ENCODE measurements at regions not wholly inside any gene's neighbourhood (a gene's known extent, or its start where the extent isn't known, plus 50 kb on each side); places are given as distances from the start of the nearest gene placed in this dataset.

DNA sequence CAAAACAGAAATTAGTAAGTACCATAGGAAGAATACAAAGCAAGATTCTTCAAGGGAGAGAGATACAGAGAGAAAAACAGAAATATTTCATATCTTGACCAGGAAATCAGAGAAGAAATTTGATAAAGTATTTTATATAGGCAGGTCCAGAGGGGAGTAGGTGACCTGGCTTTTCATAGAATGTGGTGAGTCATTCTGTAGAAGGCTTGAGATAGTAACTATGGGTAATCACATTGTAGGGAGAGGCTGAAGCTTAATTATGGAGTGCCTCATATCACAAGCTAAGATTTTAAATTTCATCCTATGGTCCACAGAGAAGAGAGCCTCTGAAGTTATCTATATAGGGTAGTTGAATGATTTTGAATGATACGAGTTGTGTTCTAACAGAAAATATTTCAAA lies 195.0 kb upstream of the CYRIA start:
- in situ Hi-C loops (cut with MboI; ENCODE audit: low sequenced_read_pairs, unreplicated experiment), result no loop called here

DNA sequence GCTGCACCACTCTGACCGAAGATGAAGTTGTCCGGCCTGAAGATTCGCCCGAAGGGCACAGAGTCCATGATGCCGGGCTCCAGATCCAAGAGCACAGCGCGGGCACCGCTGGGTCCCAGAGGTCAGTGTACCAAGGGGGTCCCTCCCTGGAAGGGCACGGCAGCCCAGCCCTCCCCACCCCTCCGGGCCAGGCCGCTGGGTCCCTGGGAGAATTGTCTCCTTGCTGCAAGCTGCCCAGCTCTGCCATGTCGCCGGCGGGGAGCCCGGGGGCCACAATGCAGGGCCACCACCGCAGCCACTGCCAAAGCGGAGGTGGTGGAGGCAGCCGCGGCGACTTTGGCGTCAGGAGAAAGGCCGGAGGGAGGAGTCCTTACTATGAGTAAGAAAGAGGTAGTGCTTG lies 189.5 kb upstream of the CYRIA start:
- no peak for TF ChIP-seq CTCF (IDR thresholded peaks at IDR 0.05; ENCODE audit: borderline replicate concordance, control extremely low read depth, extremely low read depth, insufficient read depth, missing control alignments)
- in situ Hi-C loops (cut with MboI; ENCODE audit: low sequenced_read_pairs, unreplicated experiment), result no loop called here
- no peak for DNase-seq (ENCODE audit: low spot score)

More for the DNA sequence above, 195.0 kb upstream of the CYRIA start:
- no peak for DNase-seq (ENCODE audit: low spot score)
- TF ChIP-seq CTCF (IDR thresholded peaks at IDR 0.05; ENCODE audit: borderline replicate concordance, control extremely low read depth, extremely low read depth, insufficient read depth, missing control alignments), result no peak

DNA sequence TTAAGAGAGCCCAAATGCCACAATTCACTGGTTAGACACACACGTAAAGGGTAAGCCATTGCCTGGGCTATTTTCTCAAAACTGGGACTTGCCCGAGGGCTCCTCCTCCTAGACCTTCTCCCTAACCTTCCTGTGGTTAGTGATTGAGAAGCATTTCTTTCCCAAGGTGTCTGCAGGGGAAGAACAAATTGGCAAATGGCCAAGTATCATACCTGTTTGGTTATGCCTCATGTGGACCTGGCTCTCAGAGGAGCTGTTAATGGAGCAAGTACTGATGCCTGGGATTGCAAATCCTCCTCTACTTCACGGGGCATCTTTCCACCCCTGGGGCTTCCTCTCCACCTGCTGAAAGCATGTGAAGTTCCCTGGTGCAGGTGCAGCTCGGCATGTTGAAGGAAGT lies 187.5 kb upstream of the CYRIA start:
- in situ Hi-C loops (cut with MboI; ENCODE audit: low sequenced_read_pairs, unreplicated experiment), result no loop called here
- no peak for DNase-seq (ENCODE audit: low spot score)

DNA sequence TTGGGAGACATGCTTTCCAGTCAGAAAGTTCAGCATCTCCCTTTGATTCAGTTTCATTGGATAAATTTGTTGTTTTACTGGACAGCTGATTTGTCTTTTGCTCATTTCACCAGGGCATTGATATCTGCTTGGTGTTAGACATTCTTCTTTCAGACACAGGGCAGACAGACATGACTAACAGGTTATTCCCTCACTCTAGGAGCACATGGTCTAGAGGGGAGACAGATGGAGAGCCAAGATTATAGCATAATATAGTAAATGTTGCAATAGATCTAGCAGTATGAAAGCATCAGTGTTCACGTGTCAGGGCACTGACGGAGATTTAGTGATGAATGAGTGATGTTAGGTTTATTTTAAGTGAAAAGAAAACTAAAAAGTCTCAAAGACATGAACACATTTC lies 187.0 kb upstream of the CYRIA start:
- in situ Hi-C loops (cut with MboI; ENCODE audit: low sequenced_read_pairs, unreplicated experiment), result no loop called here
- no peak for DNase-seq (ENCODE audit: low spot score)
- no peak for TF ChIP-seq CTCF (IDR thresholded peaks at IDR 0.05; ENCODE audit: borderline replicate concordance, control extremely low read depth, extremely low read depth, insufficient read depth, missing control alignments)

More for the DNA sequence above, 187.5 kb upstream of the CYRIA start:
- TF ChIP-seq CTCF (IDR thresholded peaks at IDR 0.05; ENCODE audit: borderline replicate concordance, control extremely low read depth, extremely low read depth, insufficient read depth, missing control alignments), result no peak

DNA sequence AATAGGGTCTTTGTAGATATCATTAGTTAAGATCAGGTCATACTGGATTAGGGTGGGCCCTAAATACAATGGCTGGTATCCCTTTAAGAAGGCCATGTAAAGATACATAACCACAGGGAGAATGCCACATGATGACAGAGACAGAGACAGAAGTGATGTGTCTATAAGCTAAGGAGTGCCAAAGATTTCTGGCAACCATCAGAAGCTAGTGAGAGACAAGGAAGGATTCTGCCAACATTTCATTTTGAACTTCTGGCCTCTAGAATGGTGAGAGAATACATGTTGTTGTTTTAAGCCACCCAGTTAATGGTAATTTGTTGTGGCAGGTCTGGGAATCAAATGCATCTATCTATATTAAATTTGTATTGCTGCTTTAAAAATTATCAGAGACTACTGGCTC lies 185.5 kb upstream of the CYRIA start:
- DNase-seq (ENCODE audit: low spot score), result no peak
- in situ Hi-C loops (cut with MboI; ENCODE audit: low sequenced_read_pairs, unreplicated experiment), result no loop called here

GRCh38 chr2:16840496-16841172 lies 175.0 kb upstream of the CYRIA start:
- in situ Hi-C loops (cut with MboI; ENCODE audit: low sequenced_read_pairs, unreplicated experiment), result no loop called here
- TF ChIP-seq CTCF (IDR thresholded peaks at IDR 0.05; ENCODE audit: borderline replicate concordance, control extremely low read depth, extremely low read depth, insufficient read depth, missing control alignments), result no peak
- DNase-seq (ENCODE audit: low spot score), result no peak

More for the DNA sequence above, 185.5 kb upstream of the CYRIA start:
- TF ChIP-seq CTCF (IDR thresholded peaks at IDR 0.05; ENCODE audit: borderline replicate concordance, control extremely low read depth, extremely low read depth, insufficient read depth, missing control alignments), result no peak

Measured in GM13976 (cell line).